ENCODE measurements at regions not wholly inside any gene's neighbourhood (a gene's known extent, or its start where the extent isn't known, plus 50 kb on each side); places are given as distances from the start of the nearest gene placed in this dataset.

DNA sequence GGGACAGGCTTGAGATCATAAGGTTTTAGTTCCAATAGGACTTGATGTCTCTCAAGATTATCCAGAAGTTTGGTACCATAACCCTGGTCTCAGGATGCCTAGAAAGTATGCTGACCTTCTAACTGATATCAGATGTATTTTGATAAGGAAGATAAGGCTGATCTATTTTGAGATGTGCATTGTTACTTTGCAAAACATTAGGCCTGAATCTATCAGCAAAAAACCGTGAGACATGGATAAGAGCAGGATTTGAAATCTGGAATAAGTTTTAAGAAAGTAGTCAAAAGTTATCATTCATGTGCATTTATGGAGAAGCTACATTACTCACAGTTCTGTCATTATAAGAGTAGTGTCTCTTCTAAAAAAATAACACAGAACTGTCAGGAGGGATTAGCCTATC is 467.1 kb upstream of the HS3ST1 start:
- Histone ChIP-seq H3K9me3 (ENCODE audit: low read length) (peaks cover 87% of the 10 kb centered on the region), H3K27me3 (ENCODE audit: control insufficient read depth in 1 of 2, insufficient read depth in 2 of 2, low read length in 2 of 2) (no peaks in the 10 kb centered on the region), H3K4me3 (replicated peaks in 1 of 3; ENCODE audit: insufficient read depth in 1 of 3, low read depth in 2 of 3, low read length in 3 of 3) (no peak overlapping the region), H3K27ac (ENCODE audit: extremely low read length, insufficient read depth, low read length) (no peak overlapping the region), H3K36me3 (replicated peaks in 1 of 2; ENCODE audit: control insufficient read depth in 1 of 2, insufficient read depth in 2 of 2, low read length in 2 of 2) (no peaks in the 10 kb centered on the region), H3K4me2 (ENCODE audit: low read depth, low read length) (no peak overlapping the region), H3K79me2 (ENCODE audit: insufficient read depth, low read length) (no peaks in the 10 kb centered on the region), H3K9ac (ENCODE audit: insufficient read depth, low read depth, low read length) (no peak overlapping the region), H2AFZ (ENCODE audit: low read length) (no peak overlapping the region), H4K20me1 (ENCODE audit: insufficient read depth, low read length) (no peaks in the 10 kb centered on the region), H3K4me1 (ENCODE audit: insufficient read depth, low read length) (no peaks in the 10 kb centered on the region)
- intact Hi-C loops (cut with micrococcal nuclease; ENCODE audit: unreplicated experiment) = no loop called here
- no peak for FAIRE-seq
- in situ Hi-C loops (cut with HindIII; ENCODE audit: extremely low pct_ligation_motif_present, low pct_unique_long_range_greater_than_20kb) = no loop called here
- no peak for TF ChIP-seq MATR3 (CRISPR knock-in tag; IDR thresholded peaks at IDR 0.05)
- TF ChIP-seq HNRNPUL1 (IDR thresholded peaks at IDR 0.05; ENCODE audit: low read depth, low read length) = no peak
- BruUV-seq (replicated peaks) = no TSS peak
- ChIA-PET POLR2A (no interaction called here), CTCF (ENCODE audit: low intra/inter-chr PET ratio, low total read pairs) (no interaction called here)
- no peak for DNase-seq (ENCODE audit: low spot score)
- ATAC-seq = no peak
- 5% methylated on average over 1 of the region's 1 CpG for WGBS (ENCODE audit: low lambda C conversion rate)

DNA sequence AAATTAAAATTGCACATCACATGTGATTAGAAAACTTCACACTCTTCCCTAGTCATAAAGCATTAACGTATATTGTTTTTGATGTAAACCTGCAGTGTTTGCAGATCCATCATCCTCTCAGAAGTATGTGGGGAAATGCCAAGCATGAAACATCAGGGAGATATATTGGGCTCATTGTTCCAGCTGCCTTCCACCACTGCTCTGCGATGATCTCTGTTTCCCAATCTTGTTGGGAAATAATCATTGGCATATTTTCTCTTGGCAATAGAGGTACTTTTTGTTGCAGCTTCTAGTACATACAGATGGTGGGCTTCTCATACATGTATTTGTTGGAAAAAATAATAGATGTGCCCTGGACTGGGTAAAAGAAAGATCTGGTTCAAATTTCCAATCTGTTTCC is 466.3 kb upstream of the HS3ST1 start:
- FAIRE-seq (no peak), ATAC-seq (no peak), DNase-seq (ENCODE audit: low spot score) (no peak)
- H3K9ac ChIP-seq (ENCODE audit: insufficient read depth, low read depth, low read length) = no peak overlapping the region
- no peaks in the 10 kb centered on the region for H3K79me2 ChIP-seq (ENCODE audit: insufficient read depth, low read length)
- CTCF ChIA-PET (ENCODE audit: low intra/inter-chr PET ratio, low total read pairs) = no interaction called here
- intact Hi-C loops (cut with micrococcal nuclease; ENCODE audit: unreplicated experiment) (no loop called here), in situ Hi-C loops (cut with HindIII; ENCODE audit: extremely low pct_ligation_motif_present, low pct_unique_long_range_greater_than_20kb) (no loop called here)
- 8% methylated on average over 2 of the region's 2 CpGs for WGBS (ENCODE audit: low lambda C conversion rate)
- POLR2A ChIA-PET = no interaction called here
- no peaks in the 10 kb centered on the region for H3K4me1 ChIP-seq (ENCODE audit: insufficient read depth, low read length)
- TF ChIP-seq ZNF235 (CRISPR knock-in tag; IDR thresholded peaks at IDR 0.05; ENCODE audit: borderline replicate concordance) (no peak), SRF (IDR thresholded peaks at IDR 0.05; ENCODE audit: low read depth, low read length) (no peak)
- TF ChIP-seq, protein P1, sequence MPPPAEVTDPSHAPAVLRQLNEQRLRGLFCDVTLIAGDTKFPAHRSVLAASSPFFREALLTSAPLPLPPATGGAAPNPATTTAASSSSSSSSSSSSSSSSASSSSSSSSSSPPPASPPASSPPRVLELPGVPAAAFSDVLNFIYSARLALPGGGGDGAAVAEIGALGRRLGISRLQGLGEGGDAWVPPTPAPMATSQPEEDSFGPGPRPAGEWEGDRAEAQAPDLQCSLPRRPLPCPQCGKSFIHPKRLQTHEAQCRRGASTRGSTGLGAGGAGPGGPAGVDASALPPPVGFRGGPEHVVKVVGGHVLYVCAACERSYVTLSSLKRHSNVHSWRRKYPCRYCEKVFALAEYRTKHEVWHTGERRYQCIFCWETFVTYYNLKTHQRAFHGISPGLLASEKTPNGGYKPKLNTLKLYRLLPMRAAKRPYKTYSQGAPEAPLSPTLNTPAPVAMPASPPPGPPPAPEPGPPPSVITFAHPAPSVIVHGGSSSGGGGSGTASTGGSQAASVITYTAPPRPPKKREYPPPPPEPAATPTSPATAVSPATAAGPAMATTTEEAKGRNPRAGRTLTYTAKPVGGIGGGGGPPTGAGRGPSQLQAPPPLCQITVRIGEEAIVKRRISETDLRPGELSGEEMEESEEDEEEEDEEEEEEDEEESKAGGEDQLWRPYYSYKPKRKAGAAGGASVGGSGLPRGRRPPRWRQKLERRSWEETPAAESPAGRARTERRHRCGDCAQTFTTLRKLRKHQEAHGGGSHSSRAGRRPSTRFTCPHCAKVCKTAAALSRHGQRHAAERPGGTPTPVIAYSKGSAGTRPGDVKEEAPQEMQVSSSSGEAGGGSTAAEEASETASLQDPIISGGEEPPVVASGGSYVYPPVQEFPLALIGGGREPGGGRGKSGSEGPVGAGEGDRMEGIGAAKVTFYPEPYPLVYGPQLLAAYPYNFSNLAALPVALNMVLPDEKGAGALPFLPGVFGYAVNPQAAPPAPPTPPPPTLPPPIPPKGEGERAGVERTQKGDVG (CRISPR knock-in tag; IDR thresholded peaks at IDR 0.05; ENCODE audit: borderline replicate concordance) = no peak
- H3K36me3 ChIP-seq (replicated peaks in 1 of 2; ENCODE audit: control insufficient read depth in 1 of 2, insufficient read depth in 2 of 2, low read length in 2 of 2) = no peaks in the 10 kb centered on the region
- no peak overlapping the region for H3K4me3 ChIP-seq (replicated peaks in 1 of 3; ENCODE audit: insufficient read depth in 1 of 3, low read depth in 2 of 3, low read length in 3 of 3)
- no TSS peak for BruUV-seq (replicated peaks)
- no peak overlapping the region for H3K4me2 ChIP-seq (ENCODE audit: low read depth, low read length)
- no peaks in the 10 kb centered on the region for H3K27me3 ChIP-seq (ENCODE audit: control insufficient read depth in 1 of 2, insufficient read depth in 2 of 2, low read length in 2 of 2)
- no peak overlapping the region for H3K27ac ChIP-seq (ENCODE audit: extremely low read length, insufficient read depth, low read length)
- H3K9me3 ChIP-seq (ENCODE audit: low read length) = peaks cover 87% of the 10 kb centered on the region
- no peaks in the 10 kb centered on the region for H4K20me1 ChIP-seq (ENCODE audit: insufficient read depth, low read length)
- H2AFZ ChIP-seq (ENCODE audit: low read length) = no peak overlapping the region

All from HepG2 (cell line).